ENCODE measurements at regions not wholly inside any gene's neighbourhood (a gene's known extent, or its start where the extent isn't known, plus 50 kb on each side); places are given as distances from the start of the nearest gene placed in this dataset.
A peak's percentile ranks its signal among the peaks of the same experiment; 100 is the strongest.

DNA sequence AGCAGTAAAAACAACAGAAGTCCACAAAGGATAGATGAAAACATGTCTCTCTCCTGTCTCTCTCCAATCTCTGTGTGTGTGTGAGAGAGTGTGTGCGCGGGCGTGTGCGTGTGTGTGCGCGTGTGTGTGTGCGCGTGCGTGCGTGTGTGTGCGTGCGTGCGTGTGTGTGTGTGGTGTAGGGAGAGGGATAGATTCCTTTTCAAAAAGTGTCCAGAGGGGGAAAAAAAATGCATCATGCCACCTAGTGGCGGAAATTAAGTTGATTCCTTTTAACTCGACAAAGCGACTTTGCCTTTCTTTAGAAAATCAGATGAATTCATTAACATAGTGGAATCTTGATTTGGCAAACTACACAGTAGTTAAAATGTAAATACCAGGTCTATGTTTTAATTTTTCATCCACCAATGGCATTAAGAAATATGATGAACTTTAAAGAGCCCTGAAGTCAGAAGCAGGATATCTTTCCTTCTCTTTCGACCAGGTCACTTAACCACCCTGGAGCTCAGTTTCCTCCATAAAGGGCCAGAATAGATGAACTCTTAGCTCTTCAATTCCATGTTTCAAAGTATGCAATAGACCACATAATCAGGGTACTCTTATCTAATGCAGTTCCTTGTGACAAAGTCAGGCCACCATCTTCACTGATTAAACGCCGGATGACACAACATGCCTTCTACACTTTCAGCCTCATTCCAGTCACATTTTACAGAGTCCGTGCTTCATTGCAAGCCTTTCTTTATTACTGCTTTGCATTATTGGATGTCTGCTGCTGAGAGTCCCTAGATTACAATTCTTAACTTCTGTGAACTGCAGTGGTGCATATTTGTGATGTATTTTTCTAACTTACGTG lies 162.8 kb downstream of the FBXO8 start:
- peak; percentile 60 for DNase-seq

DNA sequence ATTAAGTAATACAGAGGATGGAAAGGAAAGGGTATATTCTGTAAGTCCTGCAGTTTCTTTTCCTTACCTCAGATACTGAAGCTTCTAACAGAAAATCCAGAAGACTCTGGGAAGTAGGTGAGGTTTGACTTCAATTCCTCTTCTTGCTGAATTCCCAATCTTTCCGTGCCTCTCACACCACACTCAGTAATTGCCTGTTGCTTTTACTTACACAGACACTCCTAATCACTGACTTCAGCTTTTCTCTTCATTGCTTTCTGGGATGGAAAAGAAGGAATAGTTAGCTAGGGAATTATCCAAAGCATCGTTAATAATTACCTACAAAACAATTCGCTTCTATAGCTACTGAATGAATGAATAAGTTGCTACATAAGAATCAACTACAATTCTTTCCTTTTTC lies 163.6 kb downstream of the FBXO8 start:
- no peak for DNase-seq

- DNase-seq, result no peak
Measured at GRCh38 chr4:174119051-174119450, 164.4 kb downstream of the FBXO8 start.

DNA sequence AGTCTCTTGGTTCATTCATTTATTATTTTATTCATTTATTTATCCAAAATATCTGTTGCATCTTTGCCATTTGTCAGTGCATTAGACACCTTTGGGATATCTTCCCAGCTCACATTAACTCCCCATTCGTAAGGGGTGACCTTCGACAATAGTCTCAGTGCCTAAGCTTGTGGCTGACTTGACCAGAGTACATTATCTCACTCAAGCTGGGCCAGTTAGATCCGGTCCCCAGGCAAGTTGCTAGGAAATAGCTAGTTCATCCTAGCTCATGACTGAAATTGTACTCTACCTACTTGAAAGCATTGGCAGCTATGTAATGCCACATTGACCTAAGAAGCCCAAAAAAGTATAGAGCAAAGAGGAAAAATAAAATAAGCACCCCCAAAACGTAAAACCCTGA lies 165.3 kb downstream of the FBXO8 start:
- DNase-seq, result no peak

DNA sequence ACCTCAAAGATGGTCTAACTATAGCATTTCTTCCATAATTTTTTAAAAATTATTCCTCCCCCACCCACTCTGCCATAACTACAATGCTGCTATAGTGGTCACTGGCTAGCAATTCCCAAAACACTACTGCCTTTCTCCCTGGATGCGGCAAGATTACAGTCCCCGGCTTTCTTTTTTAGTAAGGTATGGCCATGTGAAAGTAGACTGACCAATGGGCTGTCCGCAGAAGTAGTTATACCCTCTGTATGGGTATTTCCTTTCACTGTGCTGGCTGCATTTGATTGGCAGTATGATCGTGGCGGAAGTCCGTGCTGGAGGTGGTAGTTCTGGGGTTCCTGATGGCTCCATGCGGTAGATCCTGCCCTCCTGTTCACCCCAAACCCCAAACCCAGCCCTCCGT lies 166.0 kb downstream of the FBXO8 start:
- no peak for DNase-seq

GRCh38 chr4:174116021-174116420 lies 167.4 kb downstream of the FBXO8 start:
- no peak for DNase-seq

GRCh38 chr4:174111422-174111821 lies 172.0 kb downstream of the FBXO8 start:
- DNase-seq, result no peak

GRCh38 chr4:174110180-174110579 lies 173.3 kb downstream of the FBXO8 start:
- no peak for DNase-seq

- no peak for DNase-seq
Measured at GRCh38 chr4:174107746-174108354, 175.6 kb downstream of the FBXO8 start.

- no peak for DNase-seq
Measured at GRCh38 chr4:174105202-174105601, 178.3 kb downstream of the FBXO8 start.

GRCh38 chr4:174100910-174101309 lies 182.6 kb downstream of the FBXO8 start:
- no peak for DNase-seq

DNA sequence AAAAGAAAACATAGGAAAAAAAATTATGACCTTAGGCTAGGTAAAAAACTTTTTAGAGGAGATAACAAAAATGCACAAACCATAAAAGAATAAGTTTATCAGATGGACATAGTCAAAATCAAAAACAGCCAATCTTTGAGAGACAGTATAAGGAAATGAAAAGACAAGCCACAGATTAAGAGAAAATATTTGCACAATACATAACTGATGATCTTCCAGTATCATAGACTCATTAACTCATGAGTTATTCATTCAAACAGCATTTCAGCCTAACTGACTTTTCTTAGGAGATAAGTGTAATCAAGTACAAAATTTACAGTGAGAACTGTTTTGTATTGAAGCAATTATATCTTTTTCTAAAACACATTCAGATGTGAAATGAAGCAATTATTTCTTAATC lies 183.8 kb downstream of the FBXO8 start:
- DNase-seq, result no peak

DNA sequence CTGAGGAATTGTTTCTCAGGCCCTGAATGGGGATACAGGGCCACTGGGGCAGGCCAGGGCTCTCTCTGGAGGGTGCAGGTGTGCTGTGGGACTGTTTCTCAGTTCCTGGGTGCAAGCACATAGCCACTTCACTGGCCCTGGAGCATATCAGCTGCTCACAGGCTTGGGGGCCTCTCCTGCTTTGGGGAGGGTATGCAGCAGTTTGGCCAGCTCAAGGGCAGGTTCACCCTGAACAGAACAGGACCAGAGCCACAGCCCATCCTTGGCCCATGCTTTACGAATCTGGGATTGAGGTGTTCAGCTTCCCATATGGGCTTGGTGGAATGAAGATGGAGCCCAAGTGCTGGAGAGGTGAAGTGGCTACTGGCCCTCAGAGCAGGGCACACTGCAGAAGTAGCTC lies 186.5 kb downstream of the FBXO8 start:
- no peak for DNase-seq

- DNase-seq, result no peak
Measured at GRCh38 chr4:174096456-174096855, 187.0 kb downstream of the FBXO8 start.

GRCh38 chr4:174091130-174091529 lies 192.3 kb downstream of the FBXO8 start:
- DNase-seq, result no peak

DNA sequence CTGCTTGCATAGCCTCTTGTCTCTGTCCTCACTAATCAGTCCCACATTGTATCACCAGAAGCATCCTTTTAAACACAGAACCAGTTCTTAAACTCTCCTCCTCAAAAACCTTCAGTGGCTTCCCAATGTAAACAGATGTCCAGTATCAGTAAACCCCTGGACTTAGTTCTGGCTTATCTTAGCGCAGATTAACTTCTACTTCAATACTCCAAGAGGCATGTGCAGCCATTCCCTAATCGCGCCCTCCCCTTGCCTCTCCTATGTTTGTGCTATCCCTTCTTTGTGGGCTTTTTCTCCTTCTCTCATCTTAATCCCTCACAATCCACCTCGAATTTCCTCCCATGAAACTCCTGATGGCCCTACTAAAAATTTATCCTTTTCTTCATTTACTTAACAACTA lies 193.8 kb downstream of the FBXO8 start:
- DNase-seq, result peak; percentile 70

- DNase-seq, result no peak
Measured at GRCh38 chr4:174088795-174089194, 194.7 kb downstream of the FBXO8 start.

DNA sequence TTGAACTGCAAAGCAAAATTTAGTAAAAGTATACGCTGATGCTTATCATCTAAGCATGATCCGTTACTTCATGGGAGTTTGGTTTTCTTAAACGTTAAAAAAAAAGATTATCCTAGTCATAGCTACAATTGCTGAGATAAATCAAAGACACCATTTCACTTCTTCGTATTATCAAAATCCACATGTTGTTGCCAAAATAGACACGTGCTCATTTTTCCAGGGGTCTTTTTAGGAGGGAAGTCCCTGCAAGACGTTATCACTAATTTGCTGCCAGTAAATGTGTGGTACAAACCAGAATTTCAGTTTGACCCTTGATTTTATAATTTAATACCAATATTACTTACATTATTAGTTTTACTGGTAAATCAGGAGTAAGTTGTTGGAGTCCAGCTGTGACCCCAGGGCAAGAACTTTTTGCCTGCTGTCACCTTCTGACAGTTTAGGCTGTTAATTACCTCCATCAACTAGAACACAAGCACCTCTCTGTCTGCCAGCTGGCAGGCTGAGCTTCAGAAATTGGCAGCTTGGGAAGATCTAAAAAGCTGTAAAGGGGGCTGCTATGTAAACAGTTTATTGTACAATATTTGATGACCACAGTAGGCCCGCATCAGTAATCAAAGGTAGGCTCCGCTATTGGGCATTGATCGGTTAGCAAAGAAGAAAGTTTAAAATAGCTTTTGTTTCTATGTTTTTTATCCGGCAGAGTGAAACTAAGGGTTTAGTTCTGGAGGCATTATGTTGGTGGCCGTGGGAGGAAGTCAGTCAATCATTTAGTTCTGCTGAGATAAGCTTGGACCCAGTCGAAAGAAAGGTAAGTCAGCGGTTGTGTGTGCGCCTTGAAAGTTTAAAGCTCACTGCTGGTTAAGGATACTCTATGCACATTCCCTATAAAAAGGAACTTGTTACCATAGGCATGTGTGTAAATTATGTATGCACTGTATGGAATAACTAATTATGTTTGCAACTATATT lies 196.4 kb downstream of the FBXO8 start:
- peak; percentile 35 for DNase-seq

DNA sequence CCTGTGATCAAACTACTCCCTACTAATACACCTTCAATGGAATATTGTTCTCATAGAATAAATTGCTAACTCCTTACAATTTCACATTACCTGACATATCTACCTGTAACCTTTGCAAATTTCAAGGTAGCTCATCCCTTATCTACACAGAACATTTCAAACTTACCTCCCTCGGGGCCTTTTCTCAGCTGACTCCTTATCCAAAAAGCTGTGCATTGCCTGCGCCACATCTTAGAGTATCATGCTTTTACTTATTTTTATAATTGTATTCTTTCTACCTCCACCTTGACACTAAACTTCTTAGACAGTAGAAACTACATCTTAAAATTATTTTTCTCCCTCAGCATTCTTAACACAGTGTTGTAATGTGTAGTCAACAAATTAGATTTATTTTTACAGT lies 198.5 kb downstream of the FBXO8 start:
- no peak for DNase-seq

DNA sequence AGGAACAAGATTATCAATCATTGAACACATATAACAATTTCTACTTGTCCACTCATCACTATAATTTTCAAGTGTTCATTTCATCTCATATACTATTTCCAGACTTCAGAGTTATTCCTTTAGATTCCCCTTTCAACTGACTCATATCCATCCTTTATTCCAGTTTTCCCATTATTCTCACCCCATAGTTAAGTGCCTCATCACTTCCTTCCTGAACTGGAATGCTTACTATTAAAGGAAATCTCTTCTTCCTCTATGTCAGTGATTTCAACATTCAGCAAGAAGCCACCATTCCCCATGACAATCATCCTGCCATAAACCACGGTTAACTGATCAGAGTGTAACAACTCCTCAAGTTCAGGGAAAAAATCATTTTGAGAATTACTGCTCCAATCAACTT lies 198.9 kb downstream of the FBXO8 start:
- no peak for DNase-seq

DNA sequence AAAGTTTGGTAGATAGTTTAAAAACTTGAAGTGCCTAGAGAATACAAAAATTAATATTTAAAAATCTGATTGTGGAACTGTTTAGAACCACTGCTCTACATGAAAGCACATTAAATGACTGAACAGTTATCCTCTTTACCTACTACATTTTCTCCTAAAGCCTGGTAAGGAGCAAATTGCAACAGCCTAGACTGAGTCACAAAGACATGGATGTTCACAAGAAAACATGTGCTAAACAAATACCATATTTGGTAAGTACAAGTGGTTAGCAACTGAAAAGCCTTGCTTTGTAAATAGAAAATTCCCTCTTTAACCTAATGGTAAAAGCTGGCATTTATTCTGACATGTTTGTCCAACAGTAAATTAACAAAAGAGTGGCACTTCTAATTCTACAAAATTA lies 203.1 kb downstream of the FBXO8 start:
- DNase-seq, result no peak

DNA sequence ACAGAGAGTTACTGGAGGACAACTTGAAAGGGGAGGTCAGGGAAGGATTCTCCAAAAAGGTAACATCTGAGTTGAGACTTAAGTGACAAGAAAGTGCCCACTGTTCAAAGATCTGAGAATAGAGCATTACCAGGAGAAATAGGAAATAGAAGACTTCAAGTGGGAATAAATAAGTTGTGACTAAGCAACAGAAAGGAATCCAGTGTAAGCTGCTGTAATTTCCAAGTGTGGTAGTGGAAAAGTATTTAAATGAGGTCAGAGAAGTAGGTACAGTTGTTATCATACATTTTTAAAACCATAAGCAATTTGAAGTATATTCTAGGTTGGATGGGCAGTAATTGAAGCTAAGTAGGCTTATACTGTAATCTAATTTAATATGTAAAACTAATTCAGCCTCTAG lies 211.9 kb downstream of the FBXO8 start:
- DNase-seq, result no peak

DNA sequence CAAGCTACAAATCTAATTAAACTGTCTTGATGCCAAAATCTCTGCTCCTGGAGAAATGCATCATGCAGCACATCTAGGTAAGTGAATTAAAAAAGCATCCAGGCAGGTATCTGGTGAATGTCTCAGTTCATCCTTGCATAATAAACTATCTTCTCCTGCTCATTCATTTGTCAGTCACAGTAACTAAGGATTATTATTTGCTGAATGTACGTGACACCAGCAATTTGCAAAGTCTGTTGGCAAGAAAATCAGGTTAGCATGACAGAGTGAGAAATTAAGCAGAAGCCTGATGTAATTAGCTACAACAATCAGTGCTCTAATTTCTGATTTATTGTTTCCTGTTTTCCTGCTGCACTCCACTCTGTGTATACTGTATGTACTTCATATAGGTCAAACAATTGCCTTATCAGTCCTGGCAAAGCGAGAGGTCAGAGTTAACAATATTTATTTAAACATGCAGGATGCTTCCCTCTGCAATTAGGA lies 213.6 kb downstream of the FBXO8 start:
- peak; percentile 5 for DNase-seq
